ENCODE measurements at regions not wholly inside any gene's neighbourhood (a gene's known extent, or its start where the extent isn't known, plus 50 kb on each side); places are given as distances from the start of the nearest gene placed in this dataset.

DNA sequence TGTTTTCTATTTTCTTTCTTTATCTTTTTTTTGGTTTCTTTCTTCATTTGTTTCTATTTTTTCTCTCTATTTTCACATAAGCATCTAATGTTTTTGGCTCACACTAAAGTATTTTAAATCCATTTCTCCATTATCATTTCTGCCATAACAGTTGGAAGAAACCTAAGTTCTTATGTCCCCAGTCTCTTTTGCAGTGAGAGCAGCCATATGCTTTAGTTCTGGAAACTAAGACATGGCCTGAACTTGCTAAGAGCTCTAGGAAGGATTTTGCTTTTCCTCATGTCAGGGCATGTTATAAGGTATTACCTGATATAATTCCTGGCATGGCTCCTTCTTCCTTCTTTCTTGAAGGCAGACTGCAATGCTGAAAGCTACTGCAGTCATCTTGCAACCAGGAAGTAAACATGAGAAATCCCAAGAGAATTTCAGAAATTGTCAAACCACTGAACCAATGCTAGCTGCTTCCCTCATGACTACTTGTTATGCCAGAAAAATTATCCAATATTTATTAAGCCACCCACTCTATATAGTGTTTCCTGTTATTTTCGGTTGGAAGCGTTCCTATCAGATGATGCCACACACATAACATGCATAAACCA is 171.1 kb downstream of the TAF11L14 start:
- H3K27me3 ChIP-seq (ENCODE audit: control insufficient read depth in 2 of 2, insufficient read depth in 2 of 2, low read length in 2 of 2) = no peaks in the 10 kb centered on the region
- WGBS (ENCODE audit: insufficient coverage, low coverage, missing lambda C conversion rate) = 0% methylated on average over 2 of the region's 2 CpGs
- in situ Hi-C loops (cut with MboI) (no loop called here), intact Hi-C loops (cut with micrococcal nuclease) (no loop called here)
- no peak overlapping the region for H3K4me3 ChIP-seq
- no peaks in the 10 kb centered on the region for H4K20me1 ChIP-seq (replicated peaks; ENCODE audit: control insufficient read depth, insufficient read depth, low read length)
- no peak overlapping the region for H2AFZ ChIP-seq (ENCODE audit: low read depth, low read length)
- H3K9me1 ChIP-seq (ENCODE audit: control insufficient read depth, insufficient read depth, low read length) = no peaks in the 10 kb centered on the region
- ChIA-PET POLR2A (no interaction called here), CTCF (ENCODE audit: low intra/inter-chr PET ratio) (no interaction called here)
- ATAC-seq (no peak), DNase-seq (ENCODE audit: extremely low read depth in 1 of 4, low spot score in 3 of 4) (no peak), FAIRE-seq (no peak)
- no peaks in the 10 kb centered on the region for H3K4me1 ChIP-seq (replicated peaks in 1 of 2; ENCODE audit: control insufficient read depth in 2 of 2, insufficient read depth in 2 of 2, low read length in 2 of 2)
- H3K79me2 ChIP-seq (ENCODE audit: control insufficient read depth, insufficient read depth, low read length) = no peaks in the 10 kb centered on the region
- no TSS peak for BruUV-seq (replicated peaks)
- no peak overlapping the region for H3K27ac ChIP-seq (ENCODE audit: extremely low read depth, low read depth, low read length)
- H3K4me2 ChIP-seq (ENCODE audit: insufficient read depth, low read length) = no peak overlapping the region
- no peaks in the 10 kb centered on the region for H3K9me3 ChIP-seq (replicated peaks; ENCODE audit: control insufficient read depth, insufficient read depth, low read depth, low read length)
- no peaks in the 10 kb centered on the region for H3K36me3 ChIP-seq (ENCODE audit: control insufficient read depth, insufficient read depth, low read length)
- TF ChIP-seq MXI1 (IDR thresholded peaks at IDR 0.05; ENCODE audit: low read depth, low read length) (no peak), ZNF707 (CRISPR knock-in tag; conservative IDR thresholded peaks at IDR 0.05) (no peak), PML (IDR thresholded peaks at IDR 0.05; ENCODE audit: low read length) (no peak), PYGO2 (tag; IDR thresholded peaks at IDR 0.05) (no peak), ZNF263 (CRISPR knock-in tag; IDR thresholded peaks at IDR 0.05; ENCODE audit: borderline replicate concordance) (no peak), E2F8 (IDR thresholded peaks at IDR 0.05; ENCODE audit: low read depth, partially characterized antibody) (no peak), PURB (CRISPR knock-in tag; IDR thresholded peaks at IDR 0.05; ENCODE audit: low read depth) (no peak), POLR2G (IDR thresholded peaks at IDR 0.05; ENCODE audit: low read depth, low read length) (no peak), MYC (IDR thresholded peaks at IDR 0.05; ENCODE audit: low read depth, low read length) (no peak), MYC (CRISPR knock-in tag; IDR thresholded peaks at IDR 0.05; ENCODE audit: borderline replicate concordance, low read depth) (no peak), ZNF395 (CRISPR knock-in tag; IDR thresholded peaks at IDR 0.05) (no peak)
- no peak overlapping the region for H3K9ac ChIP-seq (ENCODE audit: insufficient read depth in 1 of 2, low read depth in 2 of 2, low read length in 2 of 2)
